ENCODE measurements at regions not wholly inside any gene's neighbourhood (a gene's known extent, or its start where the extent isn't known, plus 50 kb on each side); places are given as distances from the start of the nearest gene placed in this dataset.

- TF ChIP-seq CTCF (IDR thresholded peaks at IDR 0.05) (no peak), POLR2A (IDR thresholded peaks at IDR 0.05) (no peak)
Measured at GRCh38 chr5:17829456-17829855, 195.2 kb downstream of the TAF11L14 start.

Data from Peyer's patch (tissue), 4 donors.